GM04504 (cell line): ENCODE measurements at regions not wholly inside any gene's neighbourhood (a gene's known extent, or its start where the extent isn't known, plus 50 kb on each side); places are given as distances from the start of the nearest gene placed in this dataset.

Experiments
- DNase-seq: peaks from one replicate; pipeline ENCODE4 v3.0.0-alpha.2; 2012; ENCODE audit warnings: low read depth

DNA sequence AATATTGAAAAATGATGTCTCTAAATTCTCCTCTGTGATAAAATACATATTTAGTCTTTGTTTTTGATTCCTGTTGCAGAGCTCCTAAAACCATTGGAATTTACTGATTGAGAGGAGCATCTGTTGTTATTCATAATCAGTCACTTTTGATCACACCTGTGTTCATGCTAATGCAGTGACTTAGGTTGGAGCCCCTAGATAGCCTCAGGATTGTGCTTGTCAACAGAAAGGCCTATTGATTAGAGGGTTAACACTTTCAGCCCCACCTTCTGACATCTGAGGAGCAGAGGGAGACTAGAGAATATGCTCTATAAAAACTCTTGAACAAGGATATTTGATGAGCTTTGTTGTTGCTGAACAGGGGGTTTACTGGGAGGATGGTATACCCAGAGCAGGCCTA, 409.5 kb upstream of the ADGRL3 start:
- DNase-seq: no peak

GRCh38 chr4:60794372-60794771, 405.8 kb upstream of the ADGRL3 start:
- DNase-seq: no peak

GRCh38 chr4:60799214-60799613, 400.9 kb upstream of the ADGRL3 start:
- DNase-seq: no peak

- DNase-seq: no peak
Observed at GRCh38 chr4:60800701-60801100, 399.4 kb upstream of the ADGRL3 start.

- no peak for DNase-seq
Observed at GRCh38 chr4:60805500-60806313, 394.4 kb upstream of the ADGRL3 start.

- DNase-seq: no peak
Observed at GRCh38 chr4:60808726-60809485, 391.2 kb upstream of the ADGRL3 start.

DNA sequence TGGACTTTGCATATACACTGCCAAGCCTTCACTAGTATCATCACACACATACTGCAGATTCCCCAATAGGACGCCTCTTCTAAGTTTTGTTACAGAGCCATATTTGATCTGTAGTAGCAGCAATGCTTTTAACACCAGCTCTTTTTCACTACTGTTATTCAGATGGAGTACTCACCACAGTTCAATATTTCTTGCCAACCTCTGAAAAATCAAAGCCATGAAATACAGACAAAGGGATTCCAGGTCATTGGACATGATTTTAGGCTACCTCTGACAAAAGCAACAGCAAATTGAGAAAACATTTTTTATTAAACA, 390.7 kb upstream of the ADGRL3 start:
- no peak for DNase-seq

DNA sequence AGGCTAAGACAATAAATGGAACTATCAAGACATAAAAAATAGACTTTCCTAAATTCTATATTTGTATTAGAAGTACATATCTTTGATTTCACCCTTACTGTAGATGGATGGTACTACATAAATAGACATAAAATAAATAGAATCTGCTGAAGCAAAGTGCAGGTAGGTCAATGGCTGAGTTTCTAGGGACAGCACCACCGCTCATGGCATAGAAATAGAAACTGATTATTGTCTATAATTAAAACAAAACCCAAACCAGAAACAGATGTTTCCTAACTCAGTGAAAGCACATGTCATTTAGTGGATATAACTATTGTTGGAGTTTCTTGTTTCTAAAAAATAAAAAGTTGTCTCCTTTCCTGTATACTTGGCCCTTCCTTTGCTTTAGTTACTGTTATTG, 387.3 kb upstream of the ADGRL3 start:
- DNase-seq: no peak

- DNase-seq: no peak
Observed at GRCh38 chr4:60814549-60814948, 385.6 kb upstream of the ADGRL3 start.

- no peak for DNase-seq
Observed at GRCh38 chr4:60817609-60818008, 382.5 kb upstream of the ADGRL3 start.

- no peak for DNase-seq
Observed at GRCh38 chr4:60822986-60823385, 377.1 kb upstream of the ADGRL3 start.

DNA sequence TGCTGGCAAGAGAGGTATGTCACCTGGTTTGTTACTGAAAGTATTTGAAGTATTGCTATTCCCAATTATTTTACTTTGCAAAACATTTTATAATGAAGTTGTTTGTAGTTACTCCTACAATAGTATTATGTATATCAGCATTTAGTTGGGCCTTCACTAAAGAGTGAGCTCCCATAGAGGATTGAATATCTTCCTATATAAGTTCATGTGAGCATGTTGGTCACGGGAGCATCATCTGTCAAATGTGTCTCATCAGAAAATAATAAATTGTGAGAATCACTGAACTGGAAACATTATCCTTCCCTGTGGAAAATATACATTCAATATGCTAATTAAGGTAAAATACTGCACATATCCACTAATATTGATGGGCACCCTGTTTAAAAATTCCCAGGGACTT, 360.1 kb upstream of the ADGRL3 start:
- DNase-seq: no peak

GRCh38 chr4:60846678-60847077, 353.4 kb upstream of the ADGRL3 start:
- DNase-seq: no peak

DNA sequence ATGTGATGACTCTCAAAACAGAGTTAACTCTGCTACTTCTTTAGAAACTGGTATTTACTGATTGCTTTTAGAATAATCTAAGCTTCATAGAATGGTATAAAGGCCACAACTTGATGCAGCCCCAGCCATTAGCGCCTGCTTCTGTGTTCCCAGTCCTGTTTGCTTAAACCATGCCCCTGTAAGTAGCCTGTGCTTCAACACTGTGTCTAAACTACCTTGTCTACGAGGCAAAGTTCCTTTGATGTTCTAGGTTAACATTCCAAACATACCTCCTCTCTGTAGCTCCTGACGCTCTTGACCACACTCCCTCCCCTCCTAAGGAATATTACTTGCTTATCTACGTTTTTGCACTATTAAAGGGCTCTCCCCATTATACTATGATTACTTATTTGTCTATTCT, 352.5 kb upstream of the ADGRL3 start:
- no peak for DNase-seq

DNA sequence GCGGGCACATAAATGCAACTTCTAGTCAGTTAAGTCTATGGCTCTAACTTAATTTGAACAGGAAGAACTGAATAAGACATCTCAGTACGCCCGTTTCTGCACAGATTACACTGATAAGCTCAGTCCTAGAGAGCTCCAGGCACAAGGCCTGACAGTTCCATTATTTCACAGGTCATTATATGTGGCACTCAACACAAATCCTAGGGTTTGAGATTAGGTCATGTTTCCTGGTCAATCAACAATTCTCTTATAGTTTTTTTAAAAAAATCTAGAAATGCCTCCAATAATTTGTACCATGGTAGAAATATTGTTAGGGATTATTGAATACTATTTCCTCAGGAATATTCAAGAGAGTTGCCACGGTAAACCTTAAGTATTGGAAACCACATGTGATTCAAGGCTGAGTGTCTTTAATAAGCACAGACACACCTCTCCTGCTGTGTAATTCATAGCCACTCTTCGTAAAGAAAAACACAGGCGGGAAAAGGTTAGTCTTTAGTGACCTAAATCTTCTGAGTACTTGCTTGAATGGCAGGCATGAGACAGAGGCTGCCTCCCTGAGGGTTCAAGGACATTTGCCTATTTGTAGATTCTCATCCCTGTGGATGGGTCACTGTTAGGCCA, 342.9 kb upstream of the ADGRL3 start:
- no peak for DNase-seq

DNA sequence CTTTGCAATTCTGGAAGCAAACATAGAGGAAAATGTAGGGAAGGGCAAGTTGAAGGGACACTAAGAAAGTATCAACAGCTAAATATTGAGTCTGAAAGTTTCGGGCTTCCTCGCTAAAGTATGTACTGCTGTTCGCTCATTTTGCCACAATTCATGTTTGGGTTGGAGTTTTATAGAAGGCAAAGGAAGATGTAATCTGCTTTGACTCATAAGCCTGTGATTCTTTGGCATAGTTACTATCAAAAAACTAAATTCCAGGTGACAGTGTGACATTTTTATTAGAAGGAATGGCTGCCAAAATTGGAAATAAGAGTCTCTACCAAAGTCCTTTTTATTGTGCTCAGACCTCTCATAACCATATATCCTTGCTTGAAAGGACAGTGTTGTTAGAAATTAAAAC, 336.7 kb upstream of the ADGRL3 start:
- DNase-seq: no peak

GRCh38 chr4:60865273-60865672, 334.9 kb upstream of the ADGRL3 start:
- DNase-seq: no peak

- no peak for DNase-seq
Observed at GRCh38 chr4:60868232-60868960, 331.7 kb upstream of the ADGRL3 start.

- no peak for DNase-seq
Observed at GRCh38 chr4:60879135-60879701, 320.9 kb upstream of the ADGRL3 start.

- peak; percentile 24 for DNase-seq
Observed at GRCh38 chr4:60884587-60884986, 315.5 kb upstream of the ADGRL3 start.

GRCh38 chr4:60885011-60885410, 315.1 kb upstream of the ADGRL3 start:
- no peak for DNase-seq

- DNase-seq: no peak
Observed at GRCh38 chr4:60890743-60891142, 309.4 kb upstream of the ADGRL3 start.
